HG02763 (cell line): ENCODE measurements at regions not wholly inside any gene's neighbourhood (a gene's known extent, or its start where the extent isn't known, plus 50 kb on each side); places are given as distances from the start of the nearest gene placed in this dataset.

Source experiments
- ATAC-seq: cut with Tn5 transposase; IDR thresholded peaks from one replicate; pipeline ENCODE4 v1.9.1; 2021; ENCODE audit warnings: mild to moderate bottlenecking, moderate library complexity; ENCODE audit not compliant: unreplicated experiment

- ATAC-seq: no peak
Measured at GRCh38 chr5:61650661-61651060, 318.6 kb downstream of the ZSWIM6 start.

DNA sequence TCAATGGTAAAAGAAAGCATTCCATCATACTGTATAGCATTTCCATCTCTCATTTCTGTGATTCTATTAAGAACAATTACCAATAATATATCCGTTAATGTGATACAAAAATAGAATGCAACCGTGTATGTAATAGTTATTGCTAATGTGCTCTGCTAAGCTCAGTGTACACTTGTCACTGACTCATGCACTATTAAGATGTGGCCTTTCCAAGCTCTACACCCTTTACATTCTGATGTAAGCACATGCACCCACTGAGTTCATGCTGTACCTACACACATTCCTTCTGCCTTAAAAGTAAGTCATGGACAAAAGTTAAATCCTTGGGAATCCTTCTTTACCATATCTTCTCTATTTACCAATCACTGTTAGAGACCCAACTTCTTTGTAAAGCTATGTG is 319.1 kb downstream of the ZSWIM6 start:
- ATAC-seq: no peak

GRCh38 chr5:61652916-61653315 is 320.9 kb downstream of the ZSWIM6 start:
- no peak for ATAC-seq

DNA sequence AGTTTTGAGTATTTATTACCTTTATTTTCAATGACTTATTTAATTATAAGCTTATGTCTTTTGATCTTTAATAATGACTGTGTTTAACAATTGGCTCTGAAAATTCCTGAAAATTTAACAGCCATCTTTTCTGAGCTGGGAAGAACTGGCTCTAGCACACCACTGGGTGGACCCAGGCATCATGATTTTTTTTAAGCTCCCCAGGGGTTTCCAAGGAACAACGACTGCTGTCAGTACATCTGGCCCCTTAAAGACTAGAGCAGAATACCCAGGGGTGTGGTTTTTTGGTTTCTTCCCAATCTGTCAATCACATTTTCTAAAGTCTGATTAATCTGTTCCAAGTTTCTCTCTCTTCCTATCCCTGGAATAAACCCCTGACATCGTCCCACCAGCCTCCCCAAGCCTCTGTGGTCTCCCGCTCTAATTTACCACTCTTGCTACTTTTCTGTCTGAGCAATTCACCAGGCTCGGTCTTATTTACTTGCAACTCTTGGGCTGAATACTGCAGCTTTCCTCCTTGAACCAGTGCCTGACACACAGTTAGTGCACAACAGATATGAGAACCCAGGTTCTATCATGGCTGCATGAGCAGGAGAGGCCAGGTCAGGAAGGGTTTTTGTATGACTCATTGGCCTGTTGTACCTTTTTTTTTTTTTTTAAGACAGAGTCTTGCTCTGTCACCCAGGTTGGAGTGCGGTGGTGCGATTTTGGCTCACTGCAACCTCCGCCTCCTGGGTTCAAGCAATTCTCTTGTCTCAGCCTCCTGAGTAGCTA is 321.9 kb downstream of the ZSWIM6 start:
- no peak for ATAC-seq

GRCh38 chr5:61654876-61655275 is 322.8 kb downstream of the ZSWIM6 start:
- no peak for ATAC-seq

DNA sequence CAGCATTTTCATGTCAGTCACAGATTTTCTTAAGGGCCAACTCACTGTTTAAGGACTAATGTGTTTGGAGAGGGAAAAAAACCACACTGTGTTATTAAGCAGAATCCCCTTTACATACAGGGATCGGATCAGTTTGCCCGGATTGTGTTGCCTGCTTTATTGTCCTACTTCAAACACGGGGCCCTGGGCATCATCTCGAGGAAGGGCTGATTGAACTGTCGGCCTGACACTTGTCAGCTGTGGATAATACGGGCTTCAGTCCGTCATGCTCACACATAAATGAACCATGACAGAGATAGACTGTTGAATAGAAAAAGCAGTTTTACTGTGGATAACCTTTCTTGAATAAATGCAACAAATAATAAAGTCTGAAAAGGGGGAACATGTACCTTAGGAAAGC is 325.0 kb downstream of the ZSWIM6 start:
- no peak for ATAC-seq

DNA sequence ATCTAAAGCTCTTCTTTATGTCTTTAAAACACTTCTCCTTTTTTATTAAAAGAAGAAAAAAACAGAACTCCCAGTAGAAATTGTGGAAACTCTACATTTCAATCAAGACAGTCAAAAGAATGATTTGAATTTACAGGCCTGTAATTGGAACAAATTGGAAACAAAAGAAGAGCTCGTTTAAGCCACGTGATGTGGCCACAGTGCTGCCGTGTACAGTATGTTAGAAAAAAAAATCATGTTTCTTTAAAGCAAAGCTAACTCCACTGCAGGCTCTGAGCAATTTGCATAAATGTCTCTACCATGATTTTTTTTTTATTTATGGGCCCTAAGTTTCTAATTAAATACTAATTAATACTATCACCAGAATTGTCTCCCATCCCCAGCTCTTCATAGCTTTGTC is 325.6 kb downstream of the ZSWIM6 start:
- no peak for ATAC-seq

GRCh38 chr5:61658592-61659008 is 326.5 kb downstream of the ZSWIM6 start:
- ATAC-seq: peak; percentile 70

GRCh38 chr5:61659221-61659696 is 327.2 kb downstream of the ZSWIM6 start:
- ATAC-seq: no peak

DNA sequence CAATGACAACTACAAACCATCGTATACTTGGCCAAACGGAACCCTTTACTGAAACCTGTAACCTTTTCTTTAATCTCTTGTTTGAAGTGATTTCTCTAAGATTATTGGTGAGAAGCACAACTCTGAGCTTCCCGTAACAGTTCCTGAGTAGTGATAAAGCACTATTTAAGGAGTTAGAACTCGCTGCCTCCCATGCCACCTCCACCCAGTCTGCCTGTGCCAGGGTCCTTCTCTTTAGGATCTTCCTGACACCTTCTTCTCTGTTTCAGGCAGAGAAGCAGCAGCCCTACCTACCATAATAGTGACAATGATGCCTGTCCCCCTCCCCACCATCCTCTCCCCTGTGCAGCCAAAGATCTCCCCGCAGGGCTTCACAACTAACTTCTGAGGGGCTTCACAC is 330.6 kb downstream of the ZSWIM6 start:
- no peak for ATAC-seq

GRCh38 chr5:61666064-61666621 is 334.1 kb downstream of the ZSWIM6 start:
- no peak for ATAC-seq

- no peak for ATAC-seq
Measured at GRCh38 chr5:61667525-61668218, 335.6 kb downstream of the ZSWIM6 start.

DNA sequence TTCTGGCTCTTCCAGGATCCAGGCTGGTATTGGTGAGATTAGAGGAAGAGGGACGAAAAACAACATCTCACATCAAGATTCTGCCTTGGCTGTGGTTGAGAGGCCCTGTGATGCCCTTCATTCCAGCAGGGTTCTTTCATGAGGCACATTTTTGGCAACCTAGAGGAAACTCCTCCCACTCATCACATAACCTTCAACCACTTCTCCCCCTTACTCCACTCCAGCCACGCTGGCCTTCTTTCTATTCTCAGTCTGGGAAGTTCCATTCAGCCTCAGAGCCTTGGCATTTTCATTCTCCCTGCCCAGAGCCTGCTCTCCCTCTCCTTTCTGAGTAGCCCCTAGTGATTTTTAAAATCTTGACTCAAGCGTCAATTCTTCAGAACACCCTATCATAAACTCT is 337.5 kb downstream of the ZSWIM6 start:
- ATAC-seq: no peak

- no peak for ATAC-seq
Measured at GRCh38 chr5:61670941-61671340, 338.9 kb downstream of the ZSWIM6 start.

GRCh38 chr5:61673007-61673735 is 341.1 kb downstream of the ZSWIM6 start:
- ATAC-seq: no peak

DNA sequence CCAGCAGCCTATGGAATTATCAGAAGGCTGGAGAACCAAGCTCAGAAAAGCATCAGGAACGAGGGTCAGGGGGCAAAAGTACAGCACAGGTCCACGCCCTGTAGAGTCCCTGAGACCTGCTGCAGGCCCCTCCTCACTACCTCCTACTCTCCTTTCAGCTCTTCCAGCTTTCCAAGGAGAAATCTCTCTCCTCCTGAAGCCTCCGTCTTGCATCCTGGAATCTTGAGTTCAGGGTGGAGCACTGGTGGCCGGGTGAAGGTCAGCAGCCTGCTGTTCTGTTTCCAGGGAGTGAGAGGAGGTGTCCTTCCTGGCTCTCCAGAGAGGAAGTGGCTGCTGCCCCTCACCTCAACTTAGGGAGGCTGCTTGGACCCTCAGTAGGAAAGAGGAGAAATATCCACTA is 342.3 kb downstream of the ZSWIM6 start:
- no peak for ATAC-seq

DNA sequence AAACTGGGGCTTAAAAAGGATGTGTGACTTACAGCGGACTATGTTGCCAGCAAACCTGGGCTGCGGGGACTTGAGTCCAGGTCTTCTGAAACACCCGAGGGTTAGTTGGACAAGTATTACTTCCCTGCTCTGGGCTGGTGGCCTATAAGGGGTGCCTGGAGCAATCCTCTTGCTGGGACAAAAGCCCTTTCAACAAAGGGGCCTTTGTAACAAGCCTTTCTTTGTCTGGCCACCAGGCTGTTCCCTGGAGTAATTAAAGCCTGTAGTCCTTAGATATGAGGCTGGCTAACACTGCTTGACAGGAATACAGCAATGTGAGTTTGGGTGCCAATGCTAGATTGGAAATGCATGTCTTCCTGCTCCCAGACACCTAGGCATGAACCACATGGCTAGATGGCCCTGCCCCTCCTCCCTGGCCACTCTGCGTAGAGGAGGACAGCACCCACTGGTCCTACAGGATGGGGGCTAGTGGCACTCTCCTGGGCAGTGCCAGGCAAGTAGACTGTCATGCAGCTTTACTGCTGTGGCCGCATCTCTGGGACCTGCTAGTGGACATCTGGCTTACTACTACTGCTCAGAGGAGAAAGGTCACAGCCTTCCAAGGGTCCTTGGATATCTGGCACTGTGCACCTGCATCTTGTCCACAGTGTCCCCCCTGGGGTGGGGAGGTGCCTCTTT is 343.1 kb downstream of the ZSWIM6 start:
- no peak for ATAC-seq

DNA sequence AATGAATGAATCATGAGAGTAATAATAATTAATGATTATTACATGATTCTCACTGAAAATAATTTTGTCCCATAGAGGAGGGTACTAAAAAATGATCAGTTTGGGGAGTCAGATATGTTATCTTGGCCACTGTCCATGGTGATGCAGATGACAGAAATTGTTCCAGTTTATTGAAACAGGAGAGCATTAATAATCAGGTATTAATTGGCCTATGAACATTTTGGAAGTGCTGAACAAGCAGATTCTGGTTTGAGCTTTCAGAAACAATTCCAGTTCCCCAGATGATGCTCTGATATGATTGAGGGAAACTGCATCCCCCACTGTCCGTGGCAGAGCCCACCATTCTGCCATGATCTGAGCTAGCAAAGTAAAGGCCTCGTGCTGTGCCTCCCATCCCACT is 345.2 kb downstream of the ZSWIM6 start:
- no peak for ATAC-seq

DNA sequence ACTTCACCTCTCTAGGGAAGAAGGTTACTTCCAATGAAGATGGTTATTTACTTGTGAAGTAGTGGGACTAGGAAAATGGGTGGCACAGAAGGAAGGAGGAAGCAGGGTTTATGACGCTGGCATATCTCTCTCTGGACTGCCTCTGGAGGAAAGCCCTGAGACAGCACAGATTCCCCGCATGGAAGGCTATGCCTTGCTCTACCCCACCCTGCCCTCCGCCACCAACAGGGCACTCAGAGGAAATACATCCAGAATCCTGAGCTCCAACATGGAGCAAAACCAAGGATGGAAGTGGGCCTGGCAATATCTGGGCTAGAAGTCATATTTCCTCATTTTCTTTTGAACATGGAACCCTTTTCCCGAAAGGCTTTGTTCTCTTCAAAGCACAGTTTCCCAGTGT is 346.9 kb downstream of the ZSWIM6 start:
- ATAC-seq: no peak

GRCh38 chr5:61679562-61679961 is 347.5 kb downstream of the ZSWIM6 start:
- no peak for ATAC-seq

- no peak for ATAC-seq
Measured at GRCh38 chr5:61680247-61680646, 348.2 kb downstream of the ZSWIM6 start.
